Body of pancreas (tissue), 4 donors: ENCODE measurements at regions not wholly inside any gene's neighbourhood (a gene's known extent, or its start where the extent isn't known, plus 50 kb on each side); places are given as distances from the start of the nearest gene placed in this dataset.

Source experiments
- CTCF ChIP-seq, 7 experiments: fragments of 450-650 bp in 4 of 7; fragments of 200-600 bp in 3 of 7; sonication (generic) in 3 of 7; IDR thresholded peaks; one replicate each; pipeline ENCODE4 v1.5.1; 2016 to 2019; ENCODE audit warnings: antibody characterized with exemption in 7 of 7
- POLR2A ChIP-seq, 3 donors: fragments of 450-650 bp; IDR thresholded peaks; one replicate each; pipeline ENCODE4 v1.6.1; 2016; ENCODE audit warnings: antibody characterized with exemption in 3 of 3, mild to moderate bottlenecking in 2 of 3

GRCh38 chr11:95713428-95713827, 76.2 kb downstream of the FAM76B start:
- no peak for TF ChIP-seq POLR2A (IDR thresholded peaks at IDR 0.05)
- TF ChIP-seq CTCF (IDR thresholded peaks at IDR 0.05), result no peak
